Panc1 (cell line): ENCODE measurements at regions not wholly inside any gene's neighbourhood (a gene's known extent, or its start where the extent isn't known, plus 50 kb on each side); places are given as distances from the start of the nearest gene placed in this dataset.

Experiments used
- CTCF ChIP-seq: fragments of 450-650 bp; IDR thresholded peaks from 2 replicates; pipeline ENCODE4 v1.5.1; 2017; ENCODE audit warnings: mild to moderate bottlenecking
- POLR2AphosphoS5 ChIP-seq: IDR thresholded peaks from 2 replicates; pipeline ENCODE4 v1.6.1; 2012; ENCODE audit warnings: mild to moderate bottlenecking, low read depth, low read length, moderate library complexity
- REST ChIP-seq, 2 experiments: IDR thresholded peaks; 2 replicates each; pipeline ENCODE4 v1.6.1; 2011 to 2012; ENCODE audit warnings: low read depth in 2 of 2, control low read depth in 1 of 2, low read length in 1 of 2, mild to moderate bottlenecking in 1 of 2, moderate library complexity in 1 of 2; ENCODE audit not compliant: insufficient read depth in 1 of 2
- TCF7L2 ChIP-seq: IDR thresholded peaks from 2 replicates; pipeline ENCODE4 v1.6.1; 2011; ENCODE audit warnings: mild to moderate bottlenecking, low read depth, low read length, inconsistent platforms

GRCh38 chr13:88188986-88189385 lies 517.8 kb downstream of the SLITRK5 start:
- TF ChIP-seq CTCF: no peak
- no peak for TF ChIP-seq POLR2AphosphoS5
- no peak for TF ChIP-seq REST (IDR thresholded peaks at IDR 0.05; ENCODE audit: insufficient read depth in 1 of 2, low read depth in 2 of 2, low read length in 1 of 2)
- no peak for TF ChIP-seq TCF7L2
